Activated naive CD8-positive, alpha-beta T cell treated with anti-CD3 and anti-CD28 coated beads, Interleukin-2, amount 50 U/mL, for 24 hours (primary cell): ENCODE measurements at regions not wholly inside any gene's neighbourhood (a gene's known extent, or its start where the extent isn't known, plus 50 kb on each side); places are given as distances from the start of the nearest gene placed in this dataset.

Source experiments
- ATAC-seq: fragments of 150-1000 bp; cut with Tn5 transposase; one replicate; pipeline ENCODE4 v1.10.0; 2021
- DNase-seq: peaks from one replicate; pipeline ENCODE4 v3.0.0; 2021
- H3K27ac Mint-ChIP-seq: one replicate; pipeline ENCODE4 v1.8.0; 2021; ENCODE audit warnings: mild to moderate bottlenecking, mixed read lengths
- H3K27me3 Mint-ChIP-seq: one replicate; pipeline ENCODE4 v1.8.0; 2021; ENCODE audit warnings: mixed read lengths
- H3K36me3 Mint-ChIP-seq: one replicate; pipeline ENCODE4 v1.8.0; 2021; ENCODE audit warnings: low read depth, mixed read lengths
- H3K4me1 Mint-ChIP-seq: one replicate; pipeline ENCODE4 v1.8.0; 2021; ENCODE audit warnings: mixed read lengths
- H3K4me3 Mint-ChIP-seq: one replicate; pipeline ENCODE4 v1.8.0; 2021; ENCODE audit warnings: mild to moderate bottlenecking, moderate library complexity, mixed read lengths
- H3K9me3 Mint-ChIP-seq: one replicate; pipeline ENCODE4 v1.8.0; 2021; ENCODE audit warnings: mixed read lengths

DNA sequence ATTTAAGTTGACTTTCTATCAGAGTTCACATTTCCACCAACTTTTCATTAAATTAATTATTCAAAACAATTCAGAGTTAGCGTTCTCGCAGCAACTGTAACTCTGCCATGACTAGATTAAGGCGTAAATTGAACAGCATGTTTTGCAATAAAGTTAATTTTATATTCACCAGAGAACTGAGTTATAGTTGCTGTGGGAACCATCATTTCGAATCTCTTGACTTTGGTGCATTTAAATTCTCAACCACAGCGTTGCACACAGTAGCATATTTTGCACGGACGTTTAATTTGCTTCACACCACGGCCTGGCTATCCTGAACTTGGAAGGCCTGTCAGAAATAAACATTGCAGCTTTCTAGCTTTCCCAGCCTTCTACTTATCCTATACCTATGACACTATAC is 144.3 kb upstream of the WWC1 start:
- no peak for ATAC-seq
- H3K4me3 Mint-ChIP-seq: no peak overlapping the region

DNA sequence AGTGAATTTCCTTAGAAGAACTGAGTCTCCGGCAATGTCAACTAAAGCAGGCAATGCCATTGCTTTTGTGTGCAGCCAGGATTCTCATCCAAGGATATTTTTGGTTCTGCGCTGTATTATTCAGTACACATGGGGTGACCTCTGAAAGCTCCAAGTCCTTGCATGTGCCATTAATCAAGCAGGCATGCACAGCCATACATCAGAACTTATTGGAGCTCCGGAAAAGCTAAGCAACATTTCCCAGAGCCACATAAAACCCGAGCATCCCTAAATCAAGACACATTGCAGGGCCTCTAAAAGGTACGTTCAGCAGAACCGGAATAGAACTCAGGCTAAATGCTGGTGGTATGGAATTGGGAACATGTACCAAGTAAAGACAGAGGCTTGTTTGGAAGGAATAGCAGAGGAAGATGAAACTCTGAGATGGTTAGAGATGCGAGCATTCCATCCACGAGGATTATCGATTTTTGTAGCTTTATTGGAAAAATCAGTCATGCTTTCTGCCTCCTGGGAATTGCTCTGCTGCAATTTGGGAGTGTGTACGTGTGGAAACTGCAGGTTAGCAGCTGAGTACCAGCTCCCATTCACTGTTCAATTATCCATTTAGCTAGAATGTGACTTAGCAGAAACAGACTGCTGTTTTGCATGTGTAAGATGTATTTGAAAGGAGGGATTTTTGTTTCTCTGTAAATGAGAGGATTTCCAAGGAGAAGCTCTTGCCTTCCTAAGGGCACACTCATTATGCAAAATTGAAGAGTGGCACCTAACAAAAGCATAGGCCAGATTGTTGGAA is 143.7 kb upstream of the WWC1 start:
- no peaks in the 10 kb centered on the region for H3K4me1 Mint-ChIP-seq
- no peaks in the 10 kb centered on the region for H3K36me3 Mint-ChIP-seq
- no peak overlapping the region for H3K4me3 Mint-ChIP-seq
- ATAC-seq (no peak), DNase-seq (no peak)
- H3K27me3 Mint-ChIP-seq: peaks cover 3% of the 10 kb centered on the region
- H3K27ac Mint-ChIP-seq: no peak overlapping the region
- H3K9me3 Mint-ChIP-seq: no peaks in the 10 kb centered on the region

More for the DNA sequence above, 144.3 kb upstream of the WWC1 start:
- DNase-seq: no peak
- H3K9me3 Mint-ChIP-seq: no peaks in the 10 kb centered on the region
- no peak overlapping the region for H3K27ac Mint-ChIP-seq
- H3K4me1 Mint-ChIP-seq: no peaks in the 10 kb centered on the region
- no peaks in the 10 kb centered on the region for H3K36me3 Mint-ChIP-seq
- peaks cover 3% of the 10 kb centered on the region for H3K27me3 Mint-ChIP-seq

DNA sequence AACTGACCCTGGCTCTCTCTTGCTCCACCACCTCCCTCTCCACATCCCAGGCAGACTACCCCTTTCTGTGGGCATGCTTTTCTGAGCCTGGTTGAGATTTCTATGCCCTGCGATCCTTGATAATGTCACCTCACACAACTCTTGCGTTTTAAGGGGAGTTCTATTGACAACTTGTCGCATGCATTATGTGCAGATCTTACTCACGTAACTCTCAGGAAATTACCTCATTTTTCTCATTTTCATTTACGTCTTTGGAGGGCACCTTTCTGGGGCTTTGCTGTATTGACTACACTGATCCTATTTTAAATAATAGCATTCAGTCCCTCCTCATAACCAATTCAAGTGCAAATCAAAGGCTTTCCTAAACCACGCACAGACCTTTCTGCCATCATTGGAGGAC is 140.4 kb upstream of the WWC1 start:
- H3K36me3 Mint-ChIP-seq: no peaks in the 10 kb centered on the region
- H3K9me3 Mint-ChIP-seq: no peaks in the 10 kb centered on the region
- DNase-seq: no peak
- H3K27me3 Mint-ChIP-seq: peaks cover 3% of the 10 kb centered on the region
- H3K27ac Mint-ChIP-seq: no peak overlapping the region
- no peak for ATAC-seq
- H3K4me3 Mint-ChIP-seq: no peak overlapping the region
- H3K4me1 Mint-ChIP-seq: no peaks in the 10 kb centered on the region

DNA sequence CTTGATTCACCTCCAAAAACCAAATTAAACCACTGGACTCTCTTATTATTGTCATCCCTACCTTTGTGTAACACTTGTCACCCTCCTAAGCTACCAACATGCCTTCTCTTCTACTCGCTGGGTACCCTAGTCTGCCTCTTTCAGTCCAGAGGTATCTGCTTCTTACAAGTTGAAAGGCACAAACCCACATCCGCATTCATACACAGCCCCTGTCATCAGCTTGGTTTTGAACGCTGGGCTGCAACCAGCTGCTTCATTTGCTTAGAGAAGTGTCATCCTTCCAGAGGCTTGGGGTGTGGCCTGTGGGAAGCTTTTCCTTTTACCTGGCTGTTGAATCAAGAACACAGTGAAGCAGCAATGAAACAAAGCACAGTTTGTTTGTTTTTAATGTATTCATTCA is 138.8 kb upstream of the WWC1 start:
- ATAC-seq (no peak), DNase-seq (no peak)
- Mint-ChIP-seq H3K27ac (no peak overlapping the region), H3K27me3 (peaks cover 3% of the 10 kb centered on the region), H3K4me3 (no peak overlapping the region), H3K9me3 (no peaks in the 10 kb centered on the region), H3K36me3 (no peaks in the 10 kb centered on the region), H3K4me1 (no peaks in the 10 kb centered on the region)

DNA sequence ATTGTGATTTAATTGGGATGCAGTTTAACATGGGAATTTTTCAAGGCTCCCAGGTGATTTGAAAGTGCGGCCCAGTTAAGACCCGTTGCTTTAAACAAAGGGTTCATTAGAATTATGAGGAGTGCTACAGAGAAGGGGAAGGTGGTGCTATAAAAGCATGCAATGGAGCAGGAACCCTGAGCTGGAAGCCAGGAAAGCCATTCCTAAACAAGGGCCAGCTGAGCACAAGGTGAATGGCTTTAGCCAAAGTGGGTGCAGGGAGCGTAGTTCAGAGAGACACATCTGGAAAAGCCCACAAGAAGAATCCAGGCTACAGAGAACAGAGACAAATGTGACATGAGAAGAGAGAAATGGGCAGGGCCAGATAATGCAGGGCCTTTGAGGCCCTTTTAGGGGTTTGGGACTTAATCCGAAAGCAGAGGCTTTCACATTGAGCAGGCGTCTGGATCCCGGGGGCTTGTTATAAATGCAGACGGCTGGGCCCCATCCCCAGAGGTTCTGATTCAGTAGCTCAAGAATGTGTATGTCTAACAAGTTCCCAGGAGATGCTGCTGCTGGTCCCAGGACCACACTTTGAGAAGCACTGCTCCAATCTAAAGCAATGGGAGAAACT is 138.1 kb upstream of the WWC1 start:
- no peaks in the 10 kb centered on the region for H3K36me3 Mint-ChIP-seq
- DNase-seq (no peak), ATAC-seq (no peak)
- no peak overlapping the region for H3K4me3 Mint-ChIP-seq
- H3K27ac Mint-ChIP-seq: no peak overlapping the region
- no peaks in the 10 kb centered on the region for H3K4me1 Mint-ChIP-seq
- H3K27me3 Mint-ChIP-seq: peaks cover 3% of the 10 kb centered on the region
- H3K9me3 Mint-ChIP-seq: no peaks in the 10 kb centered on the region

DNA sequence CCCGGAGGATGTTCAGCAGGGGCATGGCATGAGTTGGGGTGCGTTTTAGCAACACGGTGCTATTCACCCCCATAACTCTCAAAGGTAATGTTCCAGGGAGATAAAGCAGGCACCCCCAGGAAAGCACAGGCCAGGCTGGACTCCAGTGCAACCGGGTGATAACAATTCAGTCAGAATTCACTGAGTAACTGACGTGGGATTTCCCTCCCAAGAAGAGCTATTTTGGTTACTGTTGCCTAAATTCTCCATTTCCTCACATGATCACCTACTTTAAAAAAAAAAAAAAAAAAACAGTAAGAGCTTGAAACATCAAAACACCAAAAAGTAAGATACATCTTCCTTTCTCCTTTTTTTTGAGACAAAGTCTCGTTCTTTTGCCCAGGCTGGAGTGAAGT is 137.6 kb upstream of the WWC1 start:
- Mint-ChIP-seq H3K9me3 (no peaks in the 10 kb centered on the region), H3K27me3 (peaks cover 3% of the 10 kb centered on the region)

DNA sequence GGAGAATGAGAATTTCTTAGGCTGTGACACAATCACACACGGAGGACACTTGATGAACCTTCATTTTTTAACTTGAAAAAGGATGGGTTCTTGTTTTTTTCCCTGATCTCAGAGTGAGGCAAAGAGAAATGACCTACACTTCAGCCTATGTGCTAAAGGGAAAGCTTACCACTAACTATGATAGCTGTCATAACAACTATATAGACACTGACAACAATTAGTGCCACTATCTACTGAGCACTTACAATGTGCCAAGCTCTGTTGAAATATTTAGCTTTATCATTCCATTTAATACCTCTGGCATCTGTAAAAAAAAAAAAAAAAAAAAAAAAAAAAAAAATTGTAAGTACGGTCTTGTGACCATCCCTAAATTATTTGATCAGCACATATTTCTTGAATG is 135.9 kb upstream of the WWC1 start:
- DNase-seq (no peak), ATAC-seq (no peak)
- Mint-ChIP-seq H3K27ac (no peak overlapping the region), H3K36me3 (no peaks in the 10 kb centered on the region), H3K4me3 (no peak overlapping the region), H3K9me3 (no peaks in the 10 kb centered on the region), H3K4me1 (no peaks in the 10 kb centered on the region), H3K27me3 (no peaks in the 10 kb centered on the region)

More for the DNA sequence above, 137.6 kb upstream of the WWC1 start:
- no peak overlapping the region for H3K27ac Mint-ChIP-seq
- no peaks in the 10 kb centered on the region for H3K4me1 Mint-ChIP-seq
- H3K4me3 Mint-ChIP-seq: no peak overlapping the region
- DNase-seq (no peak), ATAC-seq (no peak)
- H3K36me3 Mint-ChIP-seq: no peaks in the 10 kb centered on the region

DNA sequence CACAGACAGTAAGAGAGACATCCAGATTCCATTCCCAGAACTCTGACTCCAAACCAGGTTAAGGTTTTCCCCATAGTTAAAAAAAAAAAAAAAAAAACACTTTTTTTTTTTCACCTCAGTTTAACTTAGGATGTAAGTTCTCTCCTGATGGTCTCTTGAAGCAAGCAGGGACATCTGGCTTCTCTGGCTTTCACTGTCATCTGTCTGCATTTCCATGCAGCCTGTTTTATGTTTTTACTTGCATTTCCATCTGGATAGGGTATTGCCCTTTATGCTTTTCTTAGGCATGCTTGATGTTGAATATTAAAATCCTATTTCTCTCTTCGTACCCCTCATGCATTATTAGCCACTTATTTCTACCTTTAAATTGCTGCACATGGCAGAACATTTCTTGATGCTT is 135.3 kb upstream of the WWC1 start:
- no peak for ATAC-seq
- Mint-ChIP-seq H3K9me3 (no peaks in the 10 kb centered on the region), H3K27ac (no peak overlapping the region), H3K27me3 (no peaks in the 10 kb centered on the region), H3K4me3 (no peak overlapping the region), H3K4me1 (no peaks in the 10 kb centered on the region), H3K36me3 (no peaks in the 10 kb centered on the region)
- no peak for DNase-seq

DNA sequence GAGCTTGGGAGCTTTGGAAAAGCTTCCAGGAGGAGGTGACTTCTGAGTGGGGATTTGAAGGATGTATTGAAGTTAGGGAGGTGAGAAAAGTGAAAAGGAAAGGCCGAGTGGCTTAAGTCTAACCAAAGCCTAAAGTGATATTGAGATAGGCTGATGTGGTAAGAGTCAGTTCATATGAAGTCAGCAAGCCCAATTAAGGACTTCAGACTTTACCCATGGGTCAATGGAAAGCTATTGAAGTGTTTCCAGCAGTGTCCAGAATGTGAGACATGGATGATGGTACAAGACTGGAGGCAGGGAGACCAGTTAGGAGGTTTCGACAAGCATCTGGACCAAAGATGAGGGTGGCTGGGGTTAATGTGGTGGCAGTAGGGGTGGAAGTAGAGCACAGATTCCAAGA is 134.3 kb upstream of the WWC1 start:
- no peak overlapping the region for H3K4me3 Mint-ChIP-seq
- H3K36me3 Mint-ChIP-seq: no peaks in the 10 kb centered on the region
- ATAC-seq (no peak), DNase-seq (no peak)
- no peak overlapping the region for H3K27ac Mint-ChIP-seq
- H3K9me3 Mint-ChIP-seq: no peaks in the 10 kb centered on the region
- H3K27me3 Mint-ChIP-seq: no peaks in the 10 kb centered on the region
- no peaks in the 10 kb centered on the region for H3K4me1 Mint-ChIP-seq

DNA sequence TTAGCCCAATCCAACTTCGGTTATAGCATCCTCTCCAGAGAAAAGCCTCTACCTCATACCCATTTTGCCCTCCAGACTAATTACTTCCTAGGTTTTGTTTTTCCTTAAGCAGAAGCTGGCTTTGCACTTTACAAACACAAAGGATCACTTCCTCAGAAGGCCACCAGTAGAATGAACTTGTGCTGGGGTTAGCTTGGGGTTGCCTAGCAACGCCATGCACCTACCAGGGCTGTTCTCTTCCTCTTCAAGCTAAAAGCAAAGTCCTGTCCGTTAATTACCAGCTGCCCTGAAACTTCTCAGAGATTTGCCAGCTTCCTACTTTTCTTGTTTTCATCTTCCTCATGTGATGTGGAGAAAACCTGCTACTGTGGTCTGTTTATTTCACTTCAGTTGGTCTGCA is 132.0 kb upstream of the WWC1 start:
- Mint-ChIP-seq H3K27ac (no peak overlapping the region), H3K4me3 (no peak overlapping the region), H3K36me3 (no peaks in the 10 kb centered on the region), H3K27me3 (no peaks in the 10 kb centered on the region), H3K9me3 (no peaks in the 10 kb centered on the region), H3K4me1 (no peaks in the 10 kb centered on the region)
- DNase-seq (no peak), ATAC-seq (no peak)

DNA sequence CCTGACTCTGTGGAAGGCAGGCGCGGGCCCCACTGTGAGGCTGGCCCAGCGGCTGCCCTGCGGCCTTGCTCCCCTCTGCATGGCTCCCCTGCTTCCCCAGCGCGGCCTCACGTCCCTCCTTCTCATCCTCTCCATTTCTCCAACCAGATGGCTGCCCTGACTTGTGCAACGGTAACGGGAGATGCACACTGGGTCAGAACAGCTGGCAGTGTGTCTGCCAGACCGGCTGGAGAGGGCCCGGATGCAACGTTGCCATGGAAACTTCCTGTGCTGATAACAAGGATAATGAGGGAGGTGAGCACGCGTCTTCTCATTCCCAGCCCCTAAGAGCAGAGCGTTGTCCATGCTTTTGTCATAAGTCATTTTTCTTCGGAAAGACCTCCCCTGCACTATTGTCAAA is 129.0 kb upstream of the WWC1 start:
- H3K4me1 Mint-ChIP-seq: no peaks in the 10 kb centered on the region
- H3K9me3 Mint-ChIP-seq: no peaks in the 10 kb centered on the region
- no peaks in the 10 kb centered on the region for H3K27me3 Mint-ChIP-seq
- DNase-seq: no peak
- H3K27ac Mint-ChIP-seq: no peak overlapping the region
- H3K4me3 Mint-ChIP-seq: no peak overlapping the region
- no peaks in the 10 kb centered on the region for H3K36me3 Mint-ChIP-seq
- ATAC-seq: no peak

DNA sequence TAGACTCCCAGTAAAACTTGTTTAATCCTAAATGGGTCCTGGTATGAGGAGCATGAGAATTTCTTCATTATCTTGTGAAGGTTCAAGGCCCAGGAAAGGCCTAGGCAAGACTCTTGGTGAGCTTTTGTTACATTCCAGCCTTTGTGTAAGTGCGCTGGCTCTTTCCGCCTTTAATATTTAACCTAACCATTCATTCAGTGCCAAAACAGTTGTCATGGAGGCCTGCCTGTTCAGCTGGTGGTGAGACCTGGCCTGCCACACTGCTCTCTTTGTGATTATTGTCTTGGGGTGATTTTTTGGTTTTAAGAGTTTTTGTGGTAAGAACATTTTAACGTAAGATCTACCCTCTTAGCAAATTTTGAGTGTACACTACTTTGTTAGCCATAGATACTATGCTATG is 127.5 kb upstream of the WWC1 start:
- Mint-ChIP-seq H3K27ac (no peak overlapping the region), H3K9me3 (no peaks in the 10 kb centered on the region), H3K27me3 (no peaks in the 10 kb centered on the region), H3K36me3 (no peaks in the 10 kb centered on the region), H3K4me1 (no peaks in the 10 kb centered on the region), H3K4me3 (no peak overlapping the region)
- DNase-seq (no peak), ATAC-seq (no peak)

DNA sequence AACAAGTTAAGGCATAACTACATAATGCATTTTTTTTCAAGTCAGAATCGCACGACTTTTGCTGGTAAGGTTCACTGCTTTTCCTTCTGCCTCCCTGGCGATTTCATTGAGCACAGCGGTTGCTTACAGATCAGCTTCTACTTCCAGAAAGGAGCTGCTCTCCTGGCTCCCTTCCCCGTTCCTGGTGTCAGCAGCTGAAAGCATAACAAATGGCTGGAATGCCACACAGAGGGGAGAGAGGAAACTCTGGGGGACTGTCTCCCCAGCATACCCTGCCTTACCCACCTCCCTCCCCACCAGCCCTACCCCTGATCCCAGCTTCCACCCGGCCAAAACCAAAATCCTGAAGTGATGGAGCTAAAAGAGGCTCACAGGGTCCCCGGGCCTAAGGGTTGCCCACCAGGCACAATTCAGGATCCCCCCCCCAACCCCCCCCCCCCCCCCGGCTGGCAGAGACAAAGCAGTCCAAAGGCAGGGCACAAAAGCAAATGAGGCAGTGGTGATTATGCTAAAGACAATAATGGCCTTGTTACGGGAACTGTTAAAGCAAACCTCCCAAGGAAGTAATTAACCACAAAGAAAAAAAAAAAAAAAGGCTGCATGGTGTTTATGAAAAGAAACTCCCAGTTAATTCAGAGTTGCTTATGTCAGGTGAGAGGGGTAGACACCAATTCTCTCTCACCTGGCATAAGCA is 126.1 kb upstream of the WWC1 start:
- no peaks in the 10 kb centered on the region for H3K36me3 Mint-ChIP-seq
- DNase-seq (no peak), ATAC-seq (no peak)
- no peak overlapping the region for H3K4me3 Mint-ChIP-seq
- no peaks in the 10 kb centered on the region for H3K27me3 Mint-ChIP-seq
- H3K9me3 Mint-ChIP-seq: no peaks in the 10 kb centered on the region
- H3K4me1 Mint-ChIP-seq: no peaks in the 10 kb centered on the region
- no peak overlapping the region for H3K27ac Mint-ChIP-seq

DNA sequence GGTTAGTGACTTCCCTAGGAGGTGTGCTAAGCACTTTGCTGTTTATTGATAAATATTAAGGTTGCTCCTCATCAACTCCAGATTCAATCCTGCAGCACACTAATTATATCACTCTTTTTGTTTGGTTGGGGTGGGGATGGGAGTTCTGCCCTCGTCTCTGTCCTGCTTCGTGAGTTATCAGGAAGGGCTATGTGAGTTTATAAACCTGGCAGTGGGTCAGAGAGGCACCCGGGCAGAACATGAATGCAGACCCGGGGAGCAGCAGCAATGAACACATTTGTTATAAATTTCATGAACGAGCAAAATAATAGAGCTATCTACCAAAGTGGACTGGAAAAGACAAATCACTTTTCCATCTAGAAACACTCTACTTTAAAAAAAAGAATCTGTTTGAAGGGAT is 125.5 kb upstream of the WWC1 start:
- Mint-ChIP-seq H3K9me3 (no peaks in the 10 kb centered on the region), H3K36me3 (no peaks in the 10 kb centered on the region), H3K27ac (no peak overlapping the region), H3K4me1 (no peaks in the 10 kb centered on the region), H3K4me3 (no peak overlapping the region), H3K27me3 (no peaks in the 10 kb centered on the region)
- no peak for DNase-seq
- ATAC-seq: no peak

DNA sequence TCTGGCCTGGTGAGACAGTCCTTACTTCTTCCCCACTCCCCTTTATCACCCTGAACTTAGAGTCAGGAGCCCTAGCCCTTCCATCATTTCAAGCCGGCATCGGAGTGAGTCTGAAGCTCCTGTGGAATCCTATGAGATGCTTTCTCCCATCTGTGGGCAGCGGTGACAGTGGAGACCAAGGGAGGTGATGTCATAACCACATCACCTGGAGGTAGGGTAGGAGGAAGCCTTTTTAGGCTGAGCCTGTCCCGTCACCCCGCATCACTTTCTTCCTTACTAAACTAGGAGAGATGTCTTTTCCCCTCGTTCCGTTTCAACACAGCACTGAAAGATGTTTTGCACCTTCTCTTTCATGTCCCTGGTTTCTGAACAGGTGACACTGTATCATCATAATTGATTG is 124.1 kb upstream of the WWC1 start:
- H3K9me3 Mint-ChIP-seq: no peaks in the 10 kb centered on the region
- H3K4me1 Mint-ChIP-seq: no peaks in the 10 kb centered on the region
- H3K27ac Mint-ChIP-seq: no peak overlapping the region
- H3K27me3 Mint-ChIP-seq: no peaks in the 10 kb centered on the region
- no peaks in the 10 kb centered on the region for H3K36me3 Mint-ChIP-seq
- H3K4me3 Mint-ChIP-seq: no peak overlapping the region
- DNase-seq: no peak
- ATAC-seq: no peak
